KMS-11 (cell line): ENCODE measurements at regions not wholly inside any gene's neighbourhood (a gene's known extent, or its start where the extent isn't known, plus 50 kb on each side); places are given as distances from the start of the nearest gene placed in this dataset.

Experiments used
- H2AFZ ChIP-seq: fragments of 200-600 bp; sonication (generic); 2 replicates; pipeline ENCODE4 v1.6.1; 2016; ENCODE audit warnings: antibody characterized with exemption, mixed run types, low read depth
- H3K27ac ChIP-seq: fragments of 200-600 bp; sonication (generic); 2 replicates; pipeline ENCODE4 v1.6.1; 2016; ENCODE audit warnings: mild to moderate bottlenecking, mixed run types
- H3K27me3 ChIP-seq: fragments of 200-600 bp; sonication (generic); 2 replicates; pipeline ENCODE4 v1.6.1; 2017; ENCODE audit warnings: mild to moderate bottlenecking, low read depth, mixed run types, moderate library complexity; ENCODE audit not compliant: insufficient read depth
- H3K36me3 ChIP-seq: fragments of 200-600 bp; sonication (generic); 2 replicates; pipeline ENCODE4 v1.6.1; 2017; ENCODE audit warnings: mild to moderate bottlenecking, mixed run types; ENCODE audit not compliant: insufficient read depth
- H3K4me1 ChIP-seq: fragments of 200-600 bp; sonication (generic); 2 replicates; pipeline ENCODE4 v1.6.1; 2016; ENCODE audit warnings: mild to moderate bottlenecking, low read depth, mixed run types; ENCODE audit not compliant: poor library complexity, severe bottlenecking
- H3K4me2 ChIP-seq: fragments of 200-600 bp; sonication (generic); 2 replicates; pipeline ENCODE4 v1.7.0; 2016; ENCODE audit warnings: mild to moderate bottlenecking, mixed run types
- H3K4me3 ChIP-seq: fragments of 200-600 bp; sonication (generic); IDR thresholded peaks from 2 replicates; pipeline ENCODE4 v1.6.1; 2017; ENCODE audit warnings: low read depth, low read length, mixed read lengths; ENCODE audit not compliant: insufficient read depth
- H3K79me2 ChIP-seq: fragments of 200-600 bp; sonication (generic); 2 replicates; pipeline ENCODE4 v1.6.1; 2016; ENCODE audit warnings: low read depth, mixed run types; ENCODE audit not compliant: insufficient read depth
- H3K9ac ChIP-seq: fragments of 200-600 bp; sonication (generic); 2 replicates; pipeline ENCODE4 v1.6.1; 2016; ENCODE audit warnings: mild to moderate bottlenecking, mixed run types
- H4K20me1 ChIP-seq: fragments of 200-600 bp; sonication (generic); 2 replicates; pipeline ENCODE4 v1.6.1; 2016; ENCODE audit warnings: mild to moderate bottlenecking, mixed run types; ENCODE audit not compliant: insufficient read depth
- CTCF ChIP-seq: fragments of 200-600 bp; sonication (generic); conservative IDR thresholded peaks from 2 replicates; pipeline ENCODE4 v1.6.1; 2017; ENCODE audit warnings: low read depth, mild to moderate bottlenecking, antibody characterized with exemption, low read length, moderate library complexity, mixed read lengths

- no peak overlapping the region for H3K4me3 ChIP-seq
- no peak overlapping the region for H3K27ac ChIP-seq
- no peaks in the 10 kb centered on the region for H3K79me2 ChIP-seq
- no peaks in the 10 kb centered on the region for H3K36me3 ChIP-seq
- no peaks in the 10 kb centered on the region; the same call in 1 of the 2 replicates for H4K20me1 ChIP-seq
- H3K4me1 ChIP-seq = peaks cover 3% of the 10 kb centered on the region
- H2AFZ ChIP-seq = no peak overlapping the region
- H3K9ac ChIP-seq = no peak overlapping the region
- TF ChIP-seq CTCF = no peak
- H3K4me2 ChIP-seq = no peak overlapping the region
- no peaks in the 10 kb centered on the region for H3K27me3 ChIP-seq
Observed at GRCh38 chr12:74482115-74482514, 55.5 kb upstream of the ATXN7L3B start.

GRCh38 chr12:74483057-74483456, 54.6 kb upstream of the ATXN7L3B start:
- no peaks in the 10 kb centered on the region for H3K36me3 ChIP-seq
- H3K79me2 ChIP-seq = no peaks in the 10 kb centered on the region
- H2AFZ ChIP-seq = no peak overlapping the region
- H3K4me2 ChIP-seq = no peak overlapping the region
- no peak overlapping the region for H3K27ac ChIP-seq
- H4K20me1 ChIP-seq = no peaks in the 10 kb centered on the region; the same call in 1 of the 2 replicates
- no peaks in the 10 kb centered on the region for H3K27me3 ChIP-seq
- no peak for TF ChIP-seq CTCF
- H3K4me3 ChIP-seq = no peak overlapping the region
- no peak overlapping the region for H3K9ac ChIP-seq
- H3K4me1 ChIP-seq = peaks cover 3% of the 10 kb centered on the region
